SK-N-SH (cell line): ENCODE measurements at regions not wholly inside any gene's neighbourhood (a gene's known extent, or its start where the extent isn't known, plus 50 kb on each side); places are given as distances from the start of the nearest gene placed in this dataset.

Source experiments
- CTCF ChIA-PET: fragments of 300-600, 350-600 bp; formaldehyde crosslinking; extraction: SDS; loops from one replicate; lab custom pipeline; 2021; lab: Yijun Ruan, JAX
- POLR2A ChIA-PET: fragments of 350-600 bp; sonication (Branson Sonifier 250); formaldehyde crosslinking; extraction: SDS; loops from one replicate; lab custom pipeline; 2020; ENCODE audit warnings: antibody characterized with exemption, inconsistent platforms; lab: Yijun Ruan, JAX
- DNase-seq: peaks from one replicate; pipeline ENCODE4 v3.0.0; 2012
- H2AFZ ChIP-seq: fragments of 200-600 bp; sonication (generic); 2 replicates; pipeline ENCODE4 v1.8.1; 2016; ENCODE audit warnings: antibody characterized with exemption, mild to moderate bottlenecking, low read depth
- H3F3A ChIP-seq: fragments of 200-600 bp; sonication (generic); replicated peaks from 2 replicates; pipeline ENCODE3; 2016; ENCODE audit warnings: antibody characterized with exemption, mild to moderate bottlenecking; ENCODE audit not compliant: insufficient read depth
- H3K27ac ChIP-seq, 2 experiments: fragments of 200-500 bp in 1 of 2; fragments of 200-600 bp in 1 of 2; sonication (Bioruptor generic) in 1 of 2; sonication (generic), shearing (Covaris generic) in 1 of 2; 2 replicates each; pipeline versions ENCODE4 v1.5.1 to v1.6.1; 2014 to 2016; ENCODE audit warnings: low read depth in 2 of 2, inconsistent platforms in 1 of 2, low read length in 1 of 2, mild to moderate bottlenecking in 1 of 2, mixed read lengths in 1 of 2
- H3K27me3 ChIP-seq: fragments of 200-600 bp; sonication (generic), shearing (Covaris generic); 2 replicates; pipeline ENCODE4 v1.6.1; 2016; ENCODE audit warnings: mixed run types; ENCODE audit not compliant: insufficient read depth
- H3K36me3 ChIP-seq, 2 experiments: fragments of 200-500 bp in 1 of 2; fragments of 200-600 bp in 1 of 2; sonication (Bioruptor generic) in 1 of 2; sonication (generic) in 1 of 2; replicated peaks in 1 of 2; 2 replicates each; pipeline versions ENCODE3 to v1.5.1; 2014 to 2016; ENCODE audit warnings: low read length in 1 of 2, mild to moderate bottlenecking in 1 of 2; ENCODE audit not compliant: insufficient read depth in 2 of 2, control insufficient read depth in 1 of 2
- H3K4me1 ChIP-seq, 2 experiments: fragments of 200-500 bp in 1 of 2; fragments of 200-600 bp in 1 of 2; sonication (Bioruptor generic) in 1 of 2; sonication (generic), shearing (Covaris generic) in 1 of 2; 2 replicates each; pipeline versions ENCODE4 v1.5.1 to v1.6.1; 2014 to 2016; ENCODE audit warnings: low read depth in 1 of 2, low read length in 1 of 2, mixed run types in 1 of 2; ENCODE audit not compliant: insufficient read depth in 2 of 2, control insufficient read depth in 1 of 2
- H3K4me2 ChIP-seq: fragments of 200-600 bp; sonication (generic), shearing (Covaris generic); 2 replicates; pipeline ENCODE4 v1.6.1; 2017; ENCODE audit warnings: mixed run types
- H3K4me3 ChIP-seq, 2 experiments: fragments of 200-500 bp in 1 of 2; fragments of 200-600 bp in 1 of 2; sonication (Bioruptor generic) in 1 of 2; sonication (generic), shearing (Covaris generic) in 1 of 2; 2 replicates each; pipeline versions ENCODE4 v1.5.1 to v1.8.1; 2014 to 2016; ENCODE audit warnings: low read depth in 2 of 2, inconsistent platforms in 1 of 2, low read length in 1 of 2, mild to moderate bottlenecking in 1 of 2, mixed read lengths in 1 of 2, moderate library complexity in 1 of 2
- H3K79me2 ChIP-seq: fragments of 200-600 bp; sonication (generic); 2 replicates; pipeline ENCODE4 v1.8.1; 2017; ENCODE audit warnings: mild to moderate bottlenecking; ENCODE audit not compliant: insufficient read depth
- H3K9ac ChIP-seq: fragments of 200-600 bp; sonication (generic); 2 replicates; pipeline ENCODE4 v1.6.1; 2017; ENCODE audit warnings: mixed run types
- H3K9me2 ChIP-seq: fragments of 200-600 bp; sonication (generic); 2 replicates; pipeline ENCODE4 v1.6.1; 2017; ENCODE audit warnings: mixed run types
- H3K9me3 ChIP-seq: fragments of 200-600 bp; sonication (generic); 2 replicates; pipeline ENCODE4 v1.6.1; 2017; ENCODE audit warnings: mixed run types, mild to moderate bottlenecking, moderate library complexity
- H4K20me1 ChIP-seq: fragments of 200-600 bp; sonication (generic); 2 replicates; pipeline ENCODE4 v1.6.1; 2017; ENCODE audit warnings: mild to moderate bottlenecking, mixed run types; ENCODE audit not compliant: insufficient read depth
- CHD2 ChIP-seq: fragments of 150-350 bp; IDR thresholded peaks from 2 replicates; pipeline ENCODE4 v1.6.1; 2018; ENCODE audit warnings: low read length; ENCODE audit not compliant: partially characterized antibody
- CTCF ChIP-seq: fragments of 200-600 bp; sonication (generic); IDR thresholded peaks from 2 replicates; pipeline ENCODE4 v1.6.1; 2017; ENCODE audit warnings: antibody characterized with exemption, mild to moderate bottlenecking, moderate library complexity
- EP300 ChIP-seq, 2 experiments: IDR thresholded peaks; 2 replicates each; pipeline versions ENCODE4 v1.4.0 to v1.6.1; 2012; ENCODE audit warnings: borderline replicate concordance in 1 of 2, low read depth in 1 of 2, low read length in 1 of 2
- EZH2phosphoT487 ChIP-seq: fragments of 200-600 bp; sonication (generic); IDR thresholded peaks from 2 replicates; pipeline ENCODE4 v1.6.1; 2017; ENCODE audit warnings: low read depth, mixed run types, mild to moderate bottlenecking, antibody characterized with exemption, moderate library complexity, borderline replicate concordance
- GABPA ChIP-seq: IDR thresholded peaks from 2 replicates; pipeline ENCODE4 v1.4.0; 2012; ENCODE audit warnings: low read depth, mild to moderate bottlenecking
- GATA2 ChIP-seq: sonication (generic); formaldehyde crosslinking; IDR thresholded peaks from 2 replicates; pipeline ENCODE4 v1.5.0; 2020; ENCODE audit warnings: mild to moderate bottlenecking, missing genetic modification reagents
- NFIC ChIP-seq: IDR thresholded peaks from 2 replicates; pipeline ENCODE4 v1.4.0; 2012; ENCODE audit warnings: borderline replicate concordance
- RFX5 ChIP-seq: IDR thresholded peaks from 2 replicates; pipeline ENCODE4 v1.6.1; 2012; ENCODE audit warnings: mild to moderate bottlenecking, improper control_type of control experiment, low read length
- SIN3A ChIP-seq: IDR thresholded peaks from 2 replicates; pipeline ENCODE4 v1.6.1; 2012; ENCODE audit warnings: low read depth, mild to moderate bottlenecking, low read length, moderate library complexity, borderline replicate concordance
- SMC3 ChIP-seq: IDR thresholded peaks from 2 replicates; pipeline ENCODE4 v1.6.1; 2012; ENCODE audit warnings: low read depth, low read length, improper control_type of control experiment
- TEAD4 ChIP-seq: IDR thresholded peaks from 2 replicates; pipeline ENCODE4 v1.4.0; 2012; ENCODE audit warnings: mild to moderate bottlenecking, borderline replicate concordance; ENCODE audit not compliant: insufficient read depth
- USF2 ChIP-seq: fragments of 150-350 bp; IDR thresholded peaks from 2 replicates; pipeline ENCODE4 v1.6.1; 2017; ENCODE audit warnings: antibody characterized with exemption, low read length, low read depth, borderline replicate concordance
- YY1 ChIP-seq: IDR thresholded peaks from 2 replicates; pipeline ENCODE4 v1.4.0; 2012; ENCODE audit warnings: low read depth, mild to moderate bottlenecking
- ZBTB33 ChIP-seq: IDR thresholded peaks from 2 replicates; pipeline ENCODE4 v1.4.0; 2012; ENCODE audit warnings: low read depth, borderline replicate concordance
- WGBS: methylation state at CpG from one replicate; pipeline ENCODE4 v1.1.6; 2017; ENCODE audit warnings: low lambda C conversion rate; 5-methylcytosine and 5-hydroxymethylcytosine counted together

GRCh38 chr2:204250692-204251091 is 294.6 kb upstream of the PARD3B start:
- H3K27ac ChIP-seq = no peak overlapping the region
- no peak for DNase-seq
- H3K4me1 ChIP-seq = peaks cover 0 to 8% of the 10 kb centered on the region in 2 experiments; a peak in 1 of 4 replicates
- no peak overlapping the region for H3K4me3 ChIP-seq
- no peaks in the 10 kb centered on the region for H3F3A ChIP-seq
- H4K20me1 ChIP-seq = no peaks in the 10 kb centered on the region
- TF ChIP-seq GATA2 (no peak), ZBTB33 (no peak), NFIC (no peak), YY1 (no peak), RFX5 (no peak), EZH2phosphoT487 (no peak), EP300 (IDR thresholded peaks at IDR 0.05; ENCODE audit: borderline replicate concordance in 1 of 2, low read depth in 1 of 2, low read length in 1 of 2) (no peak), SMC3 (no peak), USF2 (no peak), GABPA (no peak), CHD2 (no peak), SIN3A (no peak)
- H3K36me3 ChIP-seq = no peaks in the 10 kb centered on the region
- H3K9ac ChIP-seq = no peak overlapping the region
- CTCF ChIA-PET = interaction anchor here (1.2 to 3.7 kb wide), 3 partner anchors 10 to 105 kb away, joined by 3 to 11 read pairs (median 10); no protein-coding TSS in a partner anchor
- H3K27me3 ChIP-seq = no peaks in the 10 kb centered on the region; the same call in 1 of the 2 replicates
- POLR2A ChIA-PET = no interaction called here
- no peaks in the 10 kb centered on the region for H3K9me3 ChIP-seq
- no peak overlapping the region for H3K4me2 ChIP-seq
- no peaks in the 10 kb centered on the region for H3K9me2 ChIP-seq
- 7% methylated on average over 2 of the region's 2 CpGs for WGBS
- H2AFZ ChIP-seq = no peak overlapping the region
- no peaks in the 10 kb centered on the region for H3K79me2 ChIP-seq

GRCh38 chr2:204251158-204251997 is 293.9 kb upstream of the PARD3B start:
- Histone ChIP-seq H3K27me3 (no peaks in the 10 kb centered on the region; the same call in 1 of the 2 replicates), H3K9me3 (no peaks in the 10 kb centered on the region), H3K79me2 (no peaks in the 10 kb centered on the region), H3F3A (no peaks in the 10 kb centered on the region), H3K9ac (no peak overlapping the region), H3K36me3 (no peaks in the 10 kb centered on the region), H3K4me1 (peaks cover 0 to 10% of the 10 kb centered on the region in 2 experiments; a peak in 1 of 4 replicates), H3K4me3 (no peak overlapping the region), H3K9me2 (no peaks in the 10 kb centered on the region), H2AFZ (no peak overlapping the region), H3K27ac (peak overlapping the region in 1 of 2 experiments; percentile 22; a peak in 1 of 4 replicates), H3K4me2 (no peak overlapping the region), H4K20me1 (no peaks in the 10 kb centered on the region)
- no peak for TF ChIP-seq TEAD4
- no peak for TF ChIP-seq CTCF
- no peak for TF ChIP-seq EP300 (IDR thresholded peaks at IDR 0.05; ENCODE audit: borderline replicate concordance in 1 of 2, low read depth in 1 of 2, low read length in 1 of 2)
- DNase-seq = no peak
- ChIA-PET CTCF (interaction anchor here (1.2 to 3.7 kb wide), 3 partner anchors 9 to 106 kb away, joined by 3 to 11 read pairs (median 10); no protein-coding TSS in a partner anchor), POLR2A (no interaction called here)
- WGBS = 53% methylated on average over 11 of the region's 11 CpGs
